Left ventricle myocardium inferior (tissue), 1 donor: ENCODE measurements at regions not wholly inside any gene's neighbourhood (a gene's known extent, or its start where the extent isn't known, plus 50 kb on each side); places are given as distances from the start of the nearest gene placed in this dataset.
"Not testable (repeated sequence)": the region's sequence is repeated elsewhere in the genome, so short reads cannot be mapped to it uniquely, and the experiment has no call there.

ENCODE experiments used
- DNase-seq: peaks from one replicate; pipeline ENCODE4 v3.0.0-alpha.2; 2020
- H3K27ac ChIP-seq: fragments of 200-600 bp; replicated peaks from 2 replicates; pipeline ENCODE4 v1.8.0; 2021
- H3K27me3 ChIP-seq: fragments of 200-600 bp; 2 replicates; pipeline ENCODE4 v1.8.0; 2021; ENCODE audit warnings: low read depth
- H3K36me3 ChIP-seq: fragments of 200-600 bp; 2 replicates; pipeline ENCODE4 v1.8.0; 2021
- H3K4me1 ChIP-seq: fragments of 200-600 bp; 2 replicates; pipeline ENCODE4 v1.8.0; 2021
- H3K4me3 ChIP-seq: fragments of 200-600 bp; 2 replicates; pipeline ENCODE4 v1.8.0; 2021; ENCODE audit warnings: mild to moderate bottlenecking, moderate library complexity
- H3K9me3 ChIP-seq: fragments of 200-600 bp; replicated peaks from 2 replicates; pipeline ENCODE4 v1.8.0; 2021
- CTCF ChIP-seq: fragments of 200-600 bp; IDR thresholded peaks from 2 replicates; pipeline ENCODE4 v1.8.0; 2021; ENCODE audit warnings: antibody characterized with exemption, mild to moderate bottlenecking, borderline replicate concordance
- intact Hi-C: fragments of 100-400 bp; cut with micrococcal nuclease; formaldehyde crosslinking; loops from one replicate; pipeline ENCODE4 v1.11.0; 2022
- donor health status: DM: no; HTN: yes; CAD: no; lungs with severe emphysema.

GRCh38 chr2:8248623-8248957, 433.3 kb upstream of the ID2 start:
- peaks cover 10% of the 10 kb centered on the region for H3K9me3 ChIP-seq
- H3K4me1 ChIP-seq: peaks cover 15% of the 10 kb centered on the region
- peak overlapping the region; percentile 69 for H3K27ac ChIP-seq
- peak overlapping the region; percentile 4 for H3K4me3 ChIP-seq
- intact Hi-C loops: no loop called here
- no peak for DNase-seq
- H3K27me3 ChIP-seq: no peaks in the 10 kb centered on the region
- no peaks in the 10 kb centered on the region for H3K36me3 ChIP-seq
- TF ChIP-seq CTCF: no peak

GRCh38 chr2:8249141-8249540, 432.7 kb upstream of the ID2 start:
- Histone ChIP-seq H3K4me3 (peak overlapping the region; percentile 4), H3K9me3 (peaks cover 5% of the 10 kb centered on the region), H3K27ac (peak overlapping the region; percentile 69), H3K27me3 (no peaks in the 10 kb centered on the region), H3K36me3 (no peaks in the 10 kb centered on the region), H3K4me1 (peaks cover 15% of the 10 kb centered on the region)
- no peak for DNase-seq
- intact Hi-C loops: no loop called here
- no peak for TF ChIP-seq CTCF

GRCh38 chr2:8249769-8250168, 432.1 kb upstream of the ID2 start:
- no peak for DNase-seq
- H3K4me1 ChIP-seq: peaks cover 15% of the 10 kb centered on the region
- H3K4me3 ChIP-seq: no peak overlapping the region
- H3K9me3 ChIP-seq: peaks cover 5% of the 10 kb centered on the region
- H3K27me3 ChIP-seq: no peaks in the 10 kb centered on the region
- H3K27ac ChIP-seq: no peak overlapping the region
- no peak for TF ChIP-seq CTCF
- intact Hi-C loops: no loop called here
- no peaks in the 10 kb centered on the region for H3K36me3 ChIP-seq

GRCh38 chr2:8250290-8250689, 431.6 kb upstream of the ID2 start:
- H3K36me3 ChIP-seq, H3K4me3 ChIP-seq, H3K27me3 ChIP-seq, H3K27ac ChIP-seq, DNase-seq, intact Hi-C loops, H3K9me3 ChIP-seq: not testable (repeated sequence)
- peaks cover 15% of the 10 kb centered on the region for H3K4me1 ChIP-seq

GRCh38 chr2:8251291-8251690, 430.6 kb upstream of the ID2 start:
- Histone ChIP-seq H3K36me3 (no peaks in the 10 kb centered on the region), H3K4me1 (peaks cover 15% of the 10 kb centered on the region), H3K4me3 (no peak overlapping the region), H3K27me3 (no peaks in the 10 kb centered on the region), H3K27ac (no peak overlapping the region), H3K9me3 (peaks cover 5% of the 10 kb centered on the region)
- intact Hi-C loops: no loop called here
- no peak for DNase-seq
- TF ChIP-seq CTCF: no peak

GRCh38 chr2:8251856-8252255, 430.0 kb upstream of the ID2 start:
- no peak for TF ChIP-seq CTCF
- intact Hi-C loops: no loop called here
- H3K9me3 ChIP-seq: peaks cover 5% of the 10 kb centered on the region
- H3K27ac ChIP-seq: no peak overlapping the region
- DNase-seq: no peak
- H3K4me3 ChIP-seq: no peak overlapping the region
- no peaks in the 10 kb centered on the region for H3K27me3 ChIP-seq
- H3K4me1 ChIP-seq: peaks cover 15% of the 10 kb centered on the region
- no peaks in the 10 kb centered on the region for H3K36me3 ChIP-seq
